Hepatocyte (in vitro differentiated cells): ENCODE measurements at regions not wholly inside any gene's neighbourhood (a gene's known extent, or its start where the extent isn't known, plus 50 kb on each side); places are given as distances from the start of the nearest gene placed in this dataset.

Experiments used
- DNase-seq: peaks from one replicate; pipeline ENCODE4 v3.0.0-alpha.2; 2016; ENCODE audit warnings: low spot score
- H2AFZ ChIP-seq: fragments of 200-600 bp; sonication (generic); 2 replicates; pipeline ENCODE4 v1.6.0; 2016; ENCODE audit warnings: antibody characterized with exemption, mild to moderate bottlenecking
- H3K27ac ChIP-seq: fragments of 200-600 bp; sonication (generic); 2 replicates; pipeline ENCODE4 v1.5.1; 2016; ENCODE audit warnings: mild to moderate bottlenecking
- H3K27me3 ChIP-seq: fragments of 200-600 bp; sonication (generic); 2 replicates; pipeline ENCODE4 v1.6.1; 2016
- H3K36me3 ChIP-seq: fragments of 200-600 bp; sonication (generic); replicated peaks from 2 replicates; pipeline ENCODE4 v1.5.1; 2016; ENCODE audit warnings: low read depth; ENCODE audit not compliant: insufficient read depth
- H3K4me1 ChIP-seq: fragments of 200-600 bp; sonication (generic); 2 replicates; pipeline ENCODE4 v1.5.1; 2016; ENCODE audit warnings: mild to moderate bottlenecking, moderate library complexity; ENCODE audit not compliant: insufficient read depth
- H3K4me2 ChIP-seq: fragments of 200-600 bp; sonication (generic); 2 replicates; pipeline ENCODE4 v1.6.0; 2016
- H3K4me3 ChIP-seq: fragments of 200-600 bp; sonication (generic); 2 replicates; pipeline ENCODE4 v1.5.1; 2016; ENCODE audit warnings: mild to moderate bottlenecking
- H3K79me2 ChIP-seq: fragments of 200-600 bp; sonication (generic); 2 replicates; pipeline ENCODE4 v1.6.0; 2017; ENCODE audit warnings: mild to moderate bottlenecking
- H3K9me2 ChIP-seq: fragments of 200-600 bp; sonication (generic); replicated peaks from 2 replicates; pipeline ENCODE4 v1.6.0; 2017; ENCODE audit warnings: mild to moderate bottlenecking; ENCODE audit not compliant: insufficient read depth
- H3K9me3 ChIP-seq: fragments of 200-600 bp; sonication (generic); 2 replicates; pipeline ENCODE4 v1.5.1; 2016; ENCODE audit warnings: low read depth, mild to moderate bottlenecking
- H4K20me1 ChIP-seq: fragments of 200-600 bp; sonication (generic); 2 replicates; pipeline ENCODE4 v1.6.0; 2016; ENCODE audit warnings: mild to moderate bottlenecking; ENCODE audit not compliant: insufficient read depth, poor library complexity, severe bottlenecking
- CTCF ChIP-seq: fragments of 200-600 bp; sonication (generic); IDR thresholded peaks from 2 replicates; pipeline ENCODE4 v1.5.1; 2016; ENCODE audit warnings: antibody characterized with exemption, mild to moderate bottlenecking; ENCODE audit not compliant: poor library complexity
- EZH2 ChIP-seq: fragments of 200-600 bp; sonication (generic); IDR thresholded peaks from 2 replicates; pipeline ENCODE4 v1.6.1; 2016; ENCODE audit warnings: antibody characterized with exemption, mild to moderate bottlenecking, borderline replicate concordance
- EZH2phosphoT487 ChIP-seq: fragments of 200-600 bp; sonication (generic); IDR thresholded peaks from one replicate; pipeline ENCODE4 v1.6.1; 2018; ENCODE audit warnings: antibody characterized with exemption, mild to moderate bottlenecking, low read depth, moderate library complexity; ENCODE audit not compliant: unreplicated experiment, severe bottlenecking
- WGBS: methylation state at CpG from one replicate; pipeline ENCODE4 v1.1.6; 2016; ENCODE audit warnings: low lambda C conversion rate; ENCODE audit errors: missing lambda C conversion rate; 5-methylcytosine and 5-hydroxymethylcytosine counted together

- Histone ChIP-seq H3K79me2 (no peaks in the 10 kb centered on the region), H3K9me3 (no peaks in the 10 kb centered on the region), H2AFZ (no peak overlapping the region), H3K27me3 (no peaks in the 10 kb centered on the region), H3K4me1 (peaks cover 8% of the 10 kb centered on the region), H3K36me3 (no peaks in the 10 kb centered on the region), H3K4me3 (no peak overlapping the region), H4K20me1 (no peaks in the 10 kb centered on the region), H3K27ac (peak overlapping the region; percentile 83), H3K9me2 (no peaks in the 10 kb centered on the region), H3K4me2 (peak overlapping the region; percentile 42)
- DNase-seq: peak; percentile 32
- TF ChIP-seq CTCF: no peak
- no peak for TF ChIP-seq EZH2
- no peak for TF ChIP-seq EZH2phosphoT487
- 74% methylated on average over 5 of the region's 5 CpGs for WGBS
Measured at GRCh38 chr15:96031426-96032110, 298.9 kb upstream of the NR2F2 start.

- TF ChIP-seq EZH2: no peak
- no peak for TF ChIP-seq EZH2phosphoT487
- no peak for TF ChIP-seq CTCF
- no peaks in the 10 kb centered on the region for H3K9me3 ChIP-seq
- H3K4me3 ChIP-seq: no peak overlapping the region
- no peaks in the 10 kb centered on the region for H3K79me2 ChIP-seq
- WGBS: 87% methylated on average over 4 of the region's 4 CpGs
- no peak for DNase-seq
- no peaks in the 10 kb centered on the region for H3K9me2 ChIP-seq
- H3K4me1 ChIP-seq: peaks cover 13% of the 10 kb centered on the region
- no peaks in the 10 kb centered on the region for H4K20me1 ChIP-seq
- H3K36me3 ChIP-seq: no peaks in the 10 kb centered on the region
- H3K27me3 ChIP-seq: no peaks in the 10 kb centered on the region
- H2AFZ ChIP-seq: no peak overlapping the region
- H3K27ac ChIP-seq: no peak overlapping the region
- no peak overlapping the region for H3K4me2 ChIP-seq
Measured at GRCh38 chr15:96035091-96035490, 295.4 kb upstream of the NR2F2 start.

GRCh38 chr15:96035635-96036034 lies 294.9 kb upstream of the NR2F2 start:
- peaks cover 13% of the 10 kb centered on the region for H3K4me1 ChIP-seq
- no peak overlapping the region for H3K4me2 ChIP-seq
- WGBS: 60% methylated on average over 5 of the region's 5 CpGs
- no peaks in the 10 kb centered on the region for H3K79me2 ChIP-seq
- H4K20me1 ChIP-seq: no peaks in the 10 kb centered on the region
- no peaks in the 10 kb centered on the region for H3K9me3 ChIP-seq
- H2AFZ ChIP-seq: no peak overlapping the region
- no peaks in the 10 kb centered on the region for H3K36me3 ChIP-seq
- H3K27me3 ChIP-seq: no peaks in the 10 kb centered on the region
- no peak overlapping the region for H3K27ac ChIP-seq
- no peak overlapping the region for H3K4me3 ChIP-seq
- TF ChIP-seq EZH2 (no peak), EZH2phosphoT487 (no peak), CTCF (no peak)
- DNase-seq: no peak
- no peaks in the 10 kb centered on the region for H3K9me2 ChIP-seq
